ENCODE measurements at regions not wholly inside any gene's neighbourhood (a gene's known extent, or its start where the extent isn't known, plus 50 kb on each side); places are given as distances from the start of the nearest gene placed in this dataset.
"Not testable (repeated sequence)": the region's sequence is repeated elsewhere in the genome, so short reads cannot be mapped to it uniquely, and the experiment has no call there.

GRCh38 chr5:111819028-111819427, 62.0 kb upstream of the NREP start:
- WGBS, result 99% methylated on average over 1 of the region's 1 CpG
- not testable (repeated sequence) for H3K4me3 ChIP-seq (ENCODE audit: low read depth, low read length); DNase-seq (ENCODE audit: extremely low spot score); H3K36me3 ChIP-seq (ENCODE audit: insufficient read depth); H3K27ac ChIP-seq (ENCODE audit: low read depth); H3K4me1 ChIP-seq (ENCODE audit: insufficient read depth)

GRCh38 chr5:111813537-111813936, 56.5 kb upstream of the NREP start:
- Histone ChIP-seq H3K4me3 (ENCODE audit: low read depth, low read length) (no peak overlapping the region), H3K4me1 (ENCODE audit: insufficient read depth) (no peaks in the 10 kb centered on the region), H3K27ac (ENCODE audit: low read depth) (no peak overlapping the region), H3K36me3 (ENCODE audit: insufficient read depth) (no peaks in the 10 kb centered on the region)
- no peak for DNase-seq (ENCODE audit: extremely low spot score)

- Histone ChIP-seq H3K4me3 (ENCODE audit: low read depth, low read length) (no peak overlapping the region), H3K36me3 (ENCODE audit: insufficient read depth) (no peaks in the 10 kb centered on the region), H3K27ac (ENCODE audit: low read depth) (no peak overlapping the region), H3K4me1 (ENCODE audit: insufficient read depth) (no peaks in the 10 kb centered on the region)
- WGBS, result 84% methylated on average over 4 of the region's 4 CpGs
- DNase-seq (ENCODE audit: extremely low spot score), result no peak
Measured at GRCh38 chr5:111810112-111810511, 53.1 kb upstream of the NREP start.
